ACC112 (cell line): ENCODE measurements at regions not wholly inside any gene's neighbourhood (a gene's known extent, or its start where the extent isn't known, plus 50 kb on each side); places are given as distances from the start of the nearest gene placed in this dataset.

Source experiments
- H2AFZ ChIP-seq: fragments of 200-600 bp; sonication (generic); one replicate; pipeline ENCODE4 v1.6.0; 2017; ENCODE audit warnings: antibody characterized with exemption, low read length; ENCODE audit not compliant: unreplicated experiment
- H3K27ac ChIP-seq: fragments of 200-600 bp; sonication (generic); 2 replicates; pipeline ENCODE4 v1.5.1; 2014; ENCODE audit warnings: low read depth, mild to moderate bottlenecking, antibody characterized with exemption, low read length, moderate library complexity
- H3K27me3 ChIP-seq: fragments of 200-600 bp; sonication (generic); 2 replicates; pipeline ENCODE4 v1.6.1; 2014; ENCODE audit warnings: mild to moderate bottlenecking, antibody characterized with exemption, low read length, moderate library complexity, mixed read lengths; ENCODE audit not compliant: insufficient read depth
- H3K36me3 ChIP-seq: fragments of 200-600 bp; sonication (generic); 2 replicates; pipeline ENCODE4 v1.6.1; 2016; ENCODE audit warnings: mild to moderate bottlenecking, antibody characterized with exemption, low read length, moderate library complexity, mixed read lengths; ENCODE audit not compliant: insufficient read depth
- H3K4me1 ChIP-seq: fragments of 200-600 bp; sonication (generic); one replicate; pipeline ENCODE4 v1.6.1; 2016; ENCODE audit warnings: low read length, mixed read lengths; ENCODE audit not compliant: insufficient read depth, unreplicated experiment, control insufficient read depth
- H3K4me3 ChIP-seq: fragments of 200-600 bp; sonication (generic); 2 replicates; pipeline ENCODE4 v1.5.1; 2014; ENCODE audit warnings: mild to moderate bottlenecking, low read depth, low read length
- H3K79me2 ChIP-seq: fragments of 200-600 bp; sonication (generic); one replicate; pipeline ENCODE4 v1.6.0; 2016; ENCODE audit warnings: low read length; ENCODE audit not compliant: control insufficient read depth, unreplicated experiment, insufficient read depth

DNA sequence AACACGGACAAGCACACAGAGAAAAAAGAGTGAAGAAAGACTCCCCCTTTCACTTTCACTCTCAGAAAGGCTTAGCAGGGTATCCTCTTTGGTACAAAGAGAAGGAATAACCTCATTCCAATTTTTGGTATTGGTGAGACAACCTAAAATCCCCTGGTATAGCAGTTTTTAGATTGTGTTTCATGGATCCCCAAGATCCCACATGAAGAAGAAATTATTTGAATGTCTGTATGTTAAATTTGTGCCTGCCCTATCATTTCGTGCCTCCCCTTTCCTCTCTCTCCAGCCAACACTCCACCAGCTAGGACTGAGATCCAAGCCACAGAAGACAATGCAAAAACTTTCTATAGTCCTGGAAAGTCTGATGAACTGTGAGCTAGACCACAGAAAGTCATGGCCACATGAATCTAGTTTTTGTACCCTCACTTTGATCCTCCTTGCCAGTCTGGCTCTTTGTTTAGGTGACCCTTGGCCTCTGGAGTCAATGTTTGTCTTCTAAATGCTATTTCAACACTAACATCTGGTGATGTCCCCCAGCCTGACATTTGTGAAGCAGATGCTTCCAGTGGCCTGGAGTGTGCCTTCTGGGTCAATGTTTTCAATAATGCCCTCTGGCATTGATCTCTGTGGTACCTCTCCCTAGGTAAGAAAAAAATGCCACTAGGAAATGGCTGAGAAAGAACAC lies 181.9 kb upstream of the BMP4 start:
- Histone ChIP-seq H3K4me3 (peak overlapping the region; percentile 30; the same call in 1 of the 2 replicates), H3K27me3 (no peaks in the 10 kb centered on the region), H3K27ac (no peak overlapping the region), H3K36me3 (no peaks in the 10 kb centered on the region), H2AFZ (peak overlapping the region; percentile 71), H3K79me2 (no peaks in the 10 kb centered on the region), H3K4me1 (peaks cover 8% of the 10 kb centered on the region)

DNA sequence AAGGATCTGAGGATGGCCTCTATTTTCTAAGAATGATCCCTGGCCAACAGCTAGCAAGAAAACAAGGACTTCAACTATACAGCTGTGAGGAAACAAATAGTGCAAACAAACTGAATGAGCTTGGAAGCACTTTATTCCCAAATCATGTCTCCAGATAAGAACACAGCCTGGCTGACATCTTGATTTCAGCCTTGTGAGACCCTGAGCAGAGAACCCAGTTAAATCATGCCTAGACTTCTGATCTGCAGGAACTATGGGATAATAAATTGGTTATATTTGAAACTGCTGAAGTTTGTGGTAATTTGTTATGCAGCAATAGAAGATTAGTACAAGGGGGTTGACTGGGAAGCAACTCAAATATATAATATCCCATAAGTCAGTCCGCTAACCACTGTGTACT lies 183.9 kb upstream of the BMP4 start:
- H3K27ac ChIP-seq: no peak overlapping the region

GRCh38 chr14:54146601-54147000 lies 190.0 kb upstream of the BMP4 start:
- H3K4me3 ChIP-seq: no peak overlapping the region

More for the DNA sequence above, 183.9 kb upstream of the BMP4 start:
- Histone ChIP-seq H3K4me3 (no peak overlapping the region), H3K79me2 (no peaks in the 10 kb centered on the region), H3K36me3 (no peaks in the 10 kb centered on the region), H2AFZ (no peak overlapping the region), H3K4me1 (peaks cover 8% of the 10 kb centered on the region), H3K27me3 (no peaks in the 10 kb centered on the region)

GRCh38 chr14:54147282-54147681 lies 190.7 kb upstream of the BMP4 start:
- H3K4me1 ChIP-seq: peaks cover 7% of the 10 kb centered on the region
- H3K27ac ChIP-seq: 0 out of 2 replicates have a peak overlapping the region, but pooled peaks have one; percentile 22
- H2AFZ ChIP-seq: no peak overlapping the region
- H3K36me3 ChIP-seq: no peaks in the 10 kb centered on the region
- no peaks in the 10 kb centered on the region for H3K79me2 ChIP-seq
- H3K27me3 ChIP-seq: no peaks in the 10 kb centered on the region; the same call in 1 of the 2 replicates
- H3K4me3 ChIP-seq: no peak overlapping the region

More at GRCh38 chr14:54146601-54147000, 190.0 kb upstream of the BMP4 start:
- Histone ChIP-seq H3K36me3 (no peaks in the 10 kb centered on the region), H3K4me1 (peaks cover 7% of the 10 kb centered on the region), H2AFZ (no peak overlapping the region), H3K27me3 (no peaks in the 10 kb centered on the region; the same call in 1 of the 2 replicates), H3K27ac (no peak overlapping the region), H3K79me2 (no peaks in the 10 kb centered on the region)

GRCh38 chr14:54147758-54148157 lies 191.1 kb upstream of the BMP4 start:
- no peak overlapping the region for H3K27ac ChIP-seq
- H3K36me3 ChIP-seq: no peaks in the 10 kb centered on the region
- H3K79me2 ChIP-seq: no peaks in the 10 kb centered on the region
- no peaks in the 10 kb centered on the region; the same call in 1 of the 2 replicates for H3K27me3 ChIP-seq
- H3K4me1 ChIP-seq: peaks cover 7% of the 10 kb centered on the region
- H2AFZ ChIP-seq: no peak overlapping the region
- H3K4me3 ChIP-seq: no peak overlapping the region

GRCh38 chr14:54148251-54148650 lies 191.6 kb upstream of the BMP4 start:
- Histone ChIP-seq H3K4me1 (peaks cover 7% of the 10 kb centered on the region), H3K79me2 (no peaks in the 10 kb centered on the region), H3K27me3 (no peaks in the 10 kb centered on the region; the same call in 1 of the 2 replicates), H2AFZ (no peak overlapping the region), H3K36me3 (no peaks in the 10 kb centered on the region), H3K4me3 (no peak overlapping the region), H3K27ac (no peak overlapping the region)

- H3K36me3 ChIP-seq: no peaks in the 10 kb centered on the region
- H3K27ac ChIP-seq: no peak overlapping the region
- H3K4me1 ChIP-seq: peaks cover 3% of the 10 kb centered on the region
- H2AFZ ChIP-seq: no peak overlapping the region
- H3K4me3 ChIP-seq: no peak overlapping the region
- peaks cover 8% of the 10 kb centered on the region for H3K27me3 ChIP-seq
- no peaks in the 10 kb centered on the region for H3K79me2 ChIP-seq
Observed at GRCh38 chr14:54152351-54152750, 195.7 kb upstream of the BMP4 start.

GRCh38 chr14:54166049-54166950 lies 209.7 kb upstream of the BMP4 start:
- no peaks in the 10 kb centered on the region for H3K36me3 ChIP-seq
- no peaks in the 10 kb centered on the region for H3K79me2 ChIP-seq
- peaks cover 24% of the 10 kb centered on the region for H3K4me1 ChIP-seq
- no peak overlapping the region for H3K27ac ChIP-seq
- no peak overlapping the region for H2AFZ ChIP-seq
- H3K27me3 ChIP-seq: peaks cover 12% of the 10 kb centered on the region
- no peak overlapping the region for H3K4me3 ChIP-seq

GRCh38 chr14:54168489-54168888 lies 211.9 kb upstream of the BMP4 start:
- Histone ChIP-seq H3K36me3 (no peaks in the 10 kb centered on the region), H3K79me2 (no peaks in the 10 kb centered on the region), H3K4me3 (no peak overlapping the region), H3K4me1 (peaks cover 24% of the 10 kb centered on the region), H2AFZ (no peak overlapping the region), H3K27ac (peak overlapping the region; percentile 64; the same call in 1 of the 2 replicates), H3K27me3 (peaks cover 8% of the 10 kb centered on the region)

DNA sequence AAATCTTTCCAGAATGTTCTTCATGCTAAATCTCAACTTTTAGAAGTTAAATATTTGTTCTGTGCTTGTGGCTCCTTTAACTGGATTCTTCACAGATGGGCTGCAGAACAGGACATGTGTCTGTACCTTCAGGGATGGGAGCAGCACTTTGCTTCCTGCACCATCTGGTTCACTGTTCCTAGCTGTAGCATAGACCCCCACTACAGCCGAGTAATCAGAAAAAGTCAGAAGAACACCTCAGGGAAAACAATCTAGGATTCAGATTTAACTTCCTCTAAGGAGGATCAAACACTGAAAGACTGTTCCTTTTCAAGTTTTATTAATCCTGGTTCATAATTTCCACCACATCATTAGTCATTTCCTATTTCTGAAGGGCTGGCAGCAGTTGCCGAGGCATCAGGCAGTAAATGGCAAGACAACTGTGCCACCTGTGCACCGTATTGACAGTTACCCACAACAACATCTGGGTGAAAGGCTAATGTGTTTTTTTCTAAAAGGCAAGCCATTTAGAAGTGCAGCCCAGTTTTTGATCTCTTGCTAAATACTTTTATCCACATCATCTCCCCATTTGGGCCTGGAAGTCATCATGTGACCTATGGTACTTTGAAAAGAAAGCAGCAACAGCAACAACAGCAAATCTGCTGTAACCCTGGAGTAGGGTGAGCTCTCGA lies 212.8 kb upstream of the BMP4 start:
- H3K4me3 ChIP-seq: peak overlapping the region; percentile 33; the same call in 1 of the 2 replicates
- peak overlapping the region; percentile 44 for H2AFZ ChIP-seq
- peak overlapping the region; percentile 64 for H3K27ac ChIP-seq
- peaks cover 31% of the 10 kb centered on the region for H3K4me1 ChIP-seq
- H3K79me2 ChIP-seq: no peaks in the 10 kb centered on the region
- H3K36me3 ChIP-seq: no peaks in the 10 kb centered on the region
- peaks cover 5% of the 10 kb centered on the region for H3K27me3 ChIP-seq
